RWPE2 (cell line): ENCODE measurements at regions not wholly inside any gene's neighbourhood (a gene's known extent, or its start where the extent isn't known, plus 50 kb on each side); places are given as distances from the start of the nearest gene placed in this dataset.

Experiments used
- ATAC-seq: fragments of 200-7000 bp; cut with Tn5 transposase; 3 replicates; pipeline ENCODE4 v1.9.1; 2021; ENCODE audit warnings: low read depth
- DNase-seq: peaks from one replicate; pipeline ENCODE4 v3.0.0-alpha.2; 2020; ENCODE audit warnings: low spot score
- H3K27ac ChIP-seq: fragments of 450-650 bp; 2 replicates; pipeline ENCODE4 v1.5.1; 2017; ENCODE audit warnings: mild to moderate bottlenecking; ENCODE audit not compliant: poor library complexity, severe bottlenecking
- H3K27me3 ChIP-seq: fragments of 250-450 bp; sonication (Bioruptor Pico); 2 replicates; pipeline ENCODE4 v1.5.1; 2021; ENCODE audit warnings: mild to moderate bottlenecking, moderate library complexity; ENCODE audit not compliant: insufficient read depth, poor library complexity, severe bottlenecking
- H3K36me3 ChIP-seq: fragments of 250-450 bp; sonication (Bioruptor Pico); 2 replicates; pipeline ENCODE4 v1.5.1; 2020; ENCODE audit warnings: low read depth, mild to moderate bottlenecking, moderate library complexity
- H3K4me1 ChIP-seq: fragments of 250-450 bp; sonication (Bioruptor Pico); 2 replicates; pipeline ENCODE4 v1.5.1; 2021; ENCODE audit warnings: mild to moderate bottlenecking, moderate library complexity; ENCODE audit not compliant: insufficient read depth, poor library complexity, severe bottlenecking
- H3K4me3 ChIP-seq: fragments of 250-450 bp; sonication (Bioruptor Pico); 2 replicates; pipeline ENCODE4 v1.5.1; 2021; ENCODE audit warnings: mild to moderate bottlenecking, moderate library complexity; ENCODE audit not compliant: severe bottlenecking
- H3K9me3 ChIP-seq: fragments of 250-450 bp; sonication (Bioruptor Pico); 2 replicates; pipeline ENCODE4 v1.5.1; 2021; ENCODE audit warnings: mild to moderate bottlenecking, moderate library complexity; ENCODE audit not compliant: severe bottlenecking
- TF ChIP-seq, protein P1 (sequence below): fragments of 450-650 bp; IDR thresholded peaks from one replicate; pipeline ENCODE4 v1.5.1; 2017; ENCODE audit warnings: mild to moderate bottlenecking, moderate library complexity; ENCODE audit not compliant: poor library complexity, severe bottlenecking

DNA sequence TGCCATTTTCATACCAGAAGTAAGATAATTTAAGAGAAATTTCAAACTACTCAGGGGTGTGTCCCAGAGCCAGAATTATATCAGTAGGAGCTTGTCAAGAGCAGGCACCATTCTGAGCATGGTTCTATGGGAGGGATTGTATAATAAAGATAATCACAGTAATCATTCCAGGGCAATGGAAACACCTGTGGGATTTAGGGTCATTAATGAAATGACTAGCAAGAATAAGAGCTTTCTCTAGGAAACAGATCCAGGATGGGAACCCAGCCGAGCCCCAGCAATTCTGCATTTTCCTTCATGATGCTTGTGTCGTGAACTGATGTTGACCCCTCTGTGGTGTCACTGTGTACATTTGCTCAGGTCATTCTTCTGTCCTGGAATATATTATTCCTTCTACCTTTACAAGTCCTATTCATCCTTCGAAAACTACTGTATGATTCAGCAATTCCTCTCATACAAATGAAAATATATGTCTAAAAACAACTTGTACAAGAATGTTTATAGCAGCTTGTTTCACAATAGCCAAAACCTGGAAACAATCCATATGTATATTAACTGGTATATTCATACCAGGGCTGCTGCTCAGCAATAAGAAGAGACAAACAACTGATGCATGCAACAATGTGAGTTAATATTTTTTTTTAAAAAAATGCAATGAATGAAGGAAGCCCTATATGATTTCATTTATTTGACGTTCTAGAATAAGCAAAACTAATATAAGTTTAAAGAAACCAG lies 687.8 kb upstream of the KLHL29 start:
- no peak overlapping the region for H3K27ac ChIP-seq
- DNase-seq (no peak), ATAC-seq (no peak)
- H3K9me3 ChIP-seq, result no peaks in the 10 kb centered on the region
- no peaks in the 10 kb centered on the region for H3K36me3 ChIP-seq
- no peak overlapping the region for H3K4me3 ChIP-seq
- H3K4me1 ChIP-seq, result no peaks in the 10 kb centered on the region
- TF ChIP-seq, protein P1, sequence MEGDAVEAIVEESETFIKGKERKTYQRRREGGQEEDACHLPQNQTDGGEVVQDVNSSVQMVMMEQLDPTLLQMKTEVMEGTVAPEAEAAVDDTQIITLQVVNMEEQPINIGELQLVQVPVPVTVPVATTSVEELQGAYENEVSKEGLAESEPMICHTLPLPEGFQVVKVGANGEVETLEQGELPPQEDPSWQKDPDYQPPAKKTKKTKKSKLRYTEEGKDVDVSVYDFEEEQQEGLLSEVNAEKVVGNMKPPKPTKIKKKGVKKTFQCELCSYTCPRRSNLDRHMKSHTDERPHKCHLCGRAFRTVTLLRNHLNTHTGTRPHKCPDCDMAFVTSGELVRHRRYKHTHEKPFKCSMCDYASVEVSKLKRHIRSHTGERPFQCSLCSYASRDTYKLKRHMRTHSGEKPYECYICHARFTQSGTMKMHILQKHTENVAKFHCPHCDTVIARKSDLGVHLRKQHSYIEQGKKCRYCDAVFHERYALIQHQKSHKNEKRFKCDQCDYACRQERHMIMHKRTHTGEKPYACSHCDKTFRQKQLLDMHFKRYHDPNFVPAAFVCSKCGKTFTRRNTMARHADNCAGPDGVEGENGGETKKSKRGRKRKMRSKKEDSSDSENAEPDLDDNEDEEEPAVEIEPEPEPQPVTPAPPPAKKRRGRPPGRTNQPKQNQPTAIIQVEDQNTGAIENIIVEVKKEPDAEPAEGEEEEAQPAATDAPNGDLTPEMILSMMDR, result no peak
- no peaks in the 10 kb centered on the region for H3K27me3 ChIP-seq

DNA sequence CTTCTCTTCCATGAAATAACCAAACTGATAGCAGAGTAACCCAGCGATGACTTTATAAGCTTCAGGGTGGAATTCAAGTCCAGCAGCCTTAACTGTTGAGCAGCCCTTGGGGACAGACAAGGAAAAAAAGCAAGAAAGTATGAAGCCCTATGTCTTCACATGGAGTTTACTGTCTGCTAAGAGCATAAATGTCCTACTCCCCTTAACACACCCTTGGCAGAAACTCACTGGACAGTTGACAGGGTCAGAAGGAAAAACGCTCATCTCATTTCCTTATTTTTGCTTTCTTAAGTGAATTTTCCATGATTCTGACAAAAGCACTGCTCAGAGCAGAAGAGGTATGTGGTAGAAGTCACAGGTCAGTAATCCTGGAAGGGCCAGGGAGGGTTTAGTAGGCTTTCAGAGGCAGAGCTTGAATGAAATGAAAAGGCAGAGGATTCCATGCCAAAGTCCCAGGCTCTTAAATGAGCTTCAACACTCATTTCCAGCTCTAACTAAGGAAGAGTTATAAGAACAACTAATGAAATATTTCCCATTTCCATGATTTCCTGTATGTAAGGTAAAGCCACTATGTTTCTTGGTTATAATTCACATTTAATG lies 683.3 kb upstream of the KLHL29 start:
- no peaks in the 10 kb centered on the region for H3K27me3 ChIP-seq
- no peak overlapping the region for H3K4me3 ChIP-seq
- no peaks in the 10 kb centered on the region for H3K4me1 ChIP-seq
- no peak for DNase-seq
- TF ChIP-seq, protein P1, result no peak
- no peaks in the 10 kb centered on the region for H3K36me3 ChIP-seq
- ATAC-seq, result no peak
- no peak overlapping the region for H3K27ac ChIP-seq
- no peaks in the 10 kb centered on the region for H3K9me3 ChIP-seq

DNA sequence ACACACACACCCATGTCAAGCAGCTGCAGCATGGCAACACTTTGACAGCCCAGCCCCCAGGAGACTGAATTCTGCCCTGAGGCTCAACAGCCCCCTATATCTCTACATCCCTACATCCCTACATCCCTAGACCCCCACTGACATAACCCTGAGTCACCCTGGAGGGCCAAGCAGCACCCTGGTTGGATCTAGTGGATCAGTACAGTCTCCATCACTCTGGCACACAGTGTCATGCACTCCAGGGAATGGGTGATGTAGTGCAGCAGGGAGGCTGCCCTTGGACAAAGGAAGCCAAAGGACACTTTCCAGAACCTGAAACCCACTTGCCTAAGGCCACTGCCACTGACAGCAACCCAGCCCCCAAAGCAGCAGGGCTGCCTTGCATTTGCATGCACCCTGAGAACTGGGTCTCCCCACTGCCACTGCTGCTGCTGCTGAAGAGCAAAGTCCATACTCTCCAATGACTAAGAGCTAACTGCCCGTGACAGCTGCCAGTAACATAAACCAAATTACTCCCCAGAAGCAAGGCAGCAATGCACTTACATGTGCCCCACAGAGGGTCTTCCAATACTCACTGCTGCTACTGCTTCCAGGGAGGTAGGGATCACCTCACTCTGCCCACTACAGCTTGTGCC lies 681.6 kb upstream of the KLHL29 start:
- Histone ChIP-seq H3K27me3 (no peaks in the 10 kb centered on the region), H3K4me3 (no peak overlapping the region), H3K9me3 (no peaks in the 10 kb centered on the region), H3K4me1 (no peaks in the 10 kb centered on the region), H3K27ac (no peak overlapping the region), H3K36me3 (no peaks in the 10 kb centered on the region)
- TF ChIP-seq, protein P1, result no peak
- no peak for DNase-seq
- no peak for ATAC-seq

DNA sequence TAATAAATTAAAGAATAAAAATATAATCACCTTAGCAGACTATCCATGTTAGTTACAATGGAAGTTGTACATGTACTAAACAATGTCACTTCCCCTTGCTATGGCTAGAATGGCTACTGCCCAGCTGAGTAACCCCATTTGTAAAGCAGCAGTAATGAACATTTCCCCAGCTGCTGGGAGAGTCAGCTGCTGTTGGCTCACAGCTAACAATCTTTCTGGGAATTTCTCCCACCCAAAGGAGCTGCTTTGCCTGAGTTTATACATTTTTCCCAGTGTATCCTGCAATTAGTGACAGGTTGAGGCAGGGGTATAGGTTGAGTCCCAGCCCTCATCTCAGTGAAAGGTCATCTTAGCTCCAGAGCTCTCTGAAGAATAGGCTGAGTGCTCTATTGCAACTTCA lies 665.6 kb upstream of the KLHL29 start:
- Histone ChIP-seq H3K27me3 (no peaks in the 10 kb centered on the region), H3K4me3 (no peak overlapping the region), H3K27ac (no peak overlapping the region), H3K36me3 (no peaks in the 10 kb centered on the region), H3K9me3 (no peaks in the 10 kb centered on the region), H3K4me1 (no peaks in the 10 kb centered on the region)
- DNase-seq (no peak), ATAC-seq (no peak)
- TF ChIP-seq, protein P1, result no peak

DNA sequence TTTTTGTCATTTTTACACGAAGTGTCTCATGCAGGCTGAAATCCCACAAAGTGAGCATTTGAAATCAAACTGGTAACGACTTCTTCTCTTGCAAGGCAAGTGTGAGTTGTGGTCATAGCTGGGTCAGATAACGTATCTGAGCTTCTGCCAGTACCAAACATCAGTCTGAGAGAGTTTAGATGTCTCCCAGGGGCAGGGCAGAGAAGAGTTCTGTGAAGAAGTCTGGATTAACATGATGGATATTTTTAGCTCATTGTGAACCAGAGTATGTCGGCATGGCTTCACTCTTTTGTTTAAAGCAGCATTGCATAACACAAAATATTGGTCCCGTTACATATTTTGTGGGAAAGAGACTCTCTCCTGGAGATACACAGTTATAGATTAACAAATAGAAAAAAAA lies 655.5 kb upstream of the KLHL29 start:
- peaks cover 3% of the 10 kb centered on the region for H3K9me3 ChIP-seq
- TF ChIP-seq, protein P1, result no peak

More for the DNA sequence above, 655.5 kb upstream of the KLHL29 start:
- H3K4me3 ChIP-seq, result no peak overlapping the region
- no peak for DNase-seq
- no peaks in the 10 kb centered on the region for H3K27me3 ChIP-seq
- H3K36me3 ChIP-seq, result no peaks in the 10 kb centered on the region
- ATAC-seq, result no peak
- no peaks in the 10 kb centered on the region for H3K4me1 ChIP-seq
- H3K27ac ChIP-seq, result no peak overlapping the region
